K562 (cell line): ENCODE measurements at regions not wholly inside any gene's neighbourhood (a gene's known extent, or its start where the extent isn't known, plus 50 kb on each side); places are given as distances from the start of the nearest gene placed in this dataset.

Source experiments
- ATAC-seq: fragments of 200-7000 bp; cut with Tn5 transposase; 3 replicates; pipeline ENCODE4 v1.9.1; 2020; ENCODE audit warnings: moderate library complexity
- BruUV-seq: library from RNA; stranded (reverse); fragments of 400-500 nt; replicated peaks from 2 replicates; lab custom pipeline; 2021; lab: Mats Ljungman, UMichigan
- CTCF ChIA-PET: fragments of 300-600 bp; formaldehyde crosslinking; extraction: SDS; loops from one replicate; lab custom pipeline; 2021; ENCODE audit warnings: low intra/inter-chr PET ratio; lab: Yijun Ruan, JAX
- POLR2A ChIA-PET: fragments of 300-600, 350-650 bp; sonication (Branson Sonifier 250); formaldehyde crosslinking; extraction: SDS; loops from one replicate; lab custom pipeline; 2021; ENCODE audit warnings: antibody characterized with exemption, inconsistent platforms; lab: Yijun Ruan, JAX
- DNase-seq, 4 experiments: peaks; one replicate each; pipeline versions ENCODE4 v3.0.0 to v3.0.0-alpha.2; 2011 to 2018; ENCODE audit warnings: low spot score in 3 of 4, mixed read lengths in 3 of 4; ENCODE audit errors: extremely low read depth in 1 of 4
- FAIRE-seq: peaks from 2 replicates; lab custom pipeline; 2011; peaks lifted over from hg19 to GRCh38; lab: Jason Lieb, UNC
- H2AFZ ChIP-seq: 2 replicates; pipeline ENCODE4 v1.6.0; 2011; ENCODE audit warnings: low read depth, low read length, control low read depth, inconsistent platforms
- H3K27ac ChIP-seq: fragments of 200-600 bp; 3 replicates; pipeline ENCODE4 v1.8.0; 2011; ENCODE audit warnings: low read depth, mild to moderate bottlenecking, control low read depth, inconsistent platforms, low read length, moderate library complexity, mixed read lengths; ENCODE audit errors: extremely low read depth
- H3K27me3 ChIP-seq, 2 experiments: fragments of 300-600 bp in 1 of 2; 2 replicates in 1 of 2; 3 replicates in 1 of 2; pipeline versions ENCODE4 v1.6.0 to v1.8.0; 2011; ENCODE audit warnings: inconsistent platforms in 2 of 2, low read length in 2 of 2, mild to moderate bottlenecking in 1 of 2, mixed read lengths in 1 of 2, moderate library complexity in 1 of 2; ENCODE audit not compliant: control insufficient read depth in 2 of 2, insufficient read depth in 2 of 2
- H3K36me3 ChIP-seq: fragments of 300-600 bp; 3 replicates; pipeline ENCODE4 v1.8.0; 2011; ENCODE audit warnings: mild to moderate bottlenecking, low read length, inconsistent platforms; ENCODE audit not compliant: control insufficient read depth, insufficient read depth
- H3K4me1 ChIP-seq, 2 experiments: fragments of 200-600 bp in 1 of 2; replicated peaks in 1 of 2; 2 replicates in 1 of 2; 3 replicates in 1 of 2; pipeline versions ENCODE4 v1.5.1 to v1.8.0; 2011; ENCODE audit warnings: inconsistent platforms in 2 of 2, low read length in 2 of 2, mild to moderate bottlenecking in 1 of 2, mixed read lengths in 1 of 2, moderate library complexity in 1 of 2; ENCODE audit not compliant: control insufficient read depth in 2 of 2, insufficient read depth in 2 of 2
- H3K4me2 ChIP-seq: 2 replicates; pipeline ENCODE4 v1.6.1; 2011; ENCODE audit warnings: low read length, control low read depth, inconsistent platforms, mixed read lengths; ENCODE audit not compliant: insufficient read depth
- H3K4me3 ChIP-seq: fragments of 200-600 bp; sonication (generic), shearing (Covaris generic); 2 replicates; pipeline ENCODE4 v1.5.1; 2016; ENCODE audit warnings: control low read depth, inconsistent platforms
- H3K79me2 ChIP-seq: fragments of 200-600 bp; 3 replicates; pipeline ENCODE4 v1.8.0; 2011; ENCODE audit warnings: low read length, inconsistent platforms; ENCODE audit not compliant: control insufficient read depth, insufficient read depth
- H3K9ac ChIP-seq, 2 experiments: 2 replicates each; pipeline versions ENCODE4 v1.6.0 to v1.6.1; 2011; ENCODE audit warnings: low read depth in 2 of 2, low read length in 2 of 2, control low read depth in 1 of 2, inconsistent platforms in 1 of 2, mild to moderate bottlenecking in 1 of 2, mixed read lengths in 1 of 2; ENCODE audit not compliant: insufficient read depth in 1 of 2
- H3K9me1 ChIP-seq: one replicate; pipeline ENCODE4 v1.6.0; 2011; ENCODE audit warnings: inconsistent platforms, mild to moderate bottlenecking, low read length, moderate library complexity; ENCODE audit not compliant: control insufficient read depth, insufficient read depth
- H3K9me3 ChIP-seq: replicated peaks from 2 replicates; pipeline ENCODE4 v1.5.1; 2011; ENCODE audit warnings: low read depth, low read length, inconsistent platforms; ENCODE audit not compliant: control insufficient read depth, insufficient read depth
- H4K20me1 ChIP-seq: replicated peaks from 2 replicates; pipeline ENCODE4 v1.6.1; 2011; ENCODE audit warnings: low read length, inconsistent platforms, mixed read lengths; ENCODE audit not compliant: control insufficient read depth, insufficient read depth
- C11orf30 ChIP-seq: fragments of 450-650 bp; IDR thresholded peaks from 2 replicates; pipeline ENCODE4 v1.6.1; 2016; ENCODE audit warnings: low read depth, mild to moderate bottlenecking
- CREB5 ChIP-seq: fragments of 250-450 bp; sonication (Bioruptor Pico); IDR thresholded peaks from 2 replicates; pipeline ENCODE4 v1.5.0; 2020; ENCODE audit warnings: mild to moderate bottlenecking
- ELF2 ChIP-seq: fragments of 250-450 bp; sonication (Bioruptor Pico); IDR thresholded peaks from 2 replicates; pipeline ENCODE4 v1.5.0; 2021; ENCODE audit warnings: mild to moderate bottlenecking
- ELF4 ChIP-seq: fragments of 450-650 bp; formaldehyde crosslinking; IDR thresholded peaks from 2 replicates; pipeline ENCODE4 v1.4.0; 2022; ENCODE audit warnings: missing genetic modification characterization
- JUN ChIP-seq, 2 experiments: sonication (generic) in 1 of 2; formaldehyde crosslinking in 1 of 2; IDR thresholded peaks; 2 replicates each; pipeline versions ENCODE4 v1.6.1 to v1.8.0; 2012 to 2022; ENCODE audit warnings: borderline replicate concordance in 2 of 2, mild to moderate bottlenecking in 2 of 2, improper control_type of control experiment in 1 of 2, low read depth in 1 of 2, low read length in 1 of 2, missing genetic modification reagents in 1 of 2
- KDM1A ChIP-seq, 2 experiments: fragments of 450-650 bp; IDR thresholded peaks; 2 replicates each; pipeline ENCODE4 v1.6.1; 2016; ENCODE audit warnings: mild to moderate bottlenecking in 2 of 2
- NBN ChIP-seq: fragments of 450-650 bp; IDR thresholded peaks from 2 replicates; pipeline ENCODE4 v1.6.1; 2016; ENCODE audit warnings: low read depth, mild to moderate bottlenecking
- NCOA6 ChIP-seq: fragments of 450-650 bp; IDR thresholded peaks from 2 replicates; pipeline ENCODE4 v1.6.1; 2017; ENCODE audit warnings: mild to moderate bottlenecking
- PCBP1 ChIP-seq: fragments of 200-400 bp; formaldehyde crosslinking; IDR thresholded peaks from 2 replicates; pipeline ENCODE4 v1.6.1; 2018; ENCODE audit warnings: mild to moderate bottlenecking, low read depth, low read length; ENCODE audit not compliant: poor library complexity, severe bottlenecking
- RAD51 ChIP-seq: fragments of 450-650 bp; IDR thresholded peaks from 2 replicates; pipeline ENCODE4 v1.7.1; 2016; ENCODE audit warnings: low read depth, mild to moderate bottlenecking, borderline replicate concordance
- TEAD1 ChIP-seq, 2 experiments: fragments of 450-650 bp in 1 of 2; sonication (generic) in 1 of 2; formaldehyde crosslinking; IDR thresholded peaks; 2 replicates each; pipeline versions ENCODE4 v1.4.0 to v1.8.0; 2020 to 2022; ENCODE audit warnings: mild to moderate bottlenecking in 2 of 2, missing genetic modification reagents in 1 of 2
- ZNF280B ChIP-seq: fragments of 250-450 bp; sonication (Bioruptor Pico); IDR thresholded peaks from 2 replicates; pipeline ENCODE4 v1.5.1; 2021; ENCODE audit warnings: mild to moderate bottlenecking
- WGBS: fragments of 100-300 bp; shearing (Covaris generic); methylation state at CpG from one replicate; pipeline ENCODE4 v1.1.6; 2016; ENCODE audit warnings: low coverage, mixed read lengths; ENCODE audit not compliant: insufficient coverage; ENCODE audit errors: missing lambda C conversion rate; 5-methylcytosine and 5-hydroxymethylcytosine counted together
- in situ Hi-C: fragments of 300-500 bp; cut with MboI; formaldehyde crosslinking; loops from 4 replicates; pipeline ENCODE4 v1.15.0; 2018; ENCODE audit warnings: inconsistent platforms, mixed read lengths
- intact Hi-C: fragments of 100-400 bp; cut with micrococcal nuclease; formaldehyde crosslinking; loops from 2 replicates; pipeline ENCODE4 v1.14.2; 2022
- TF ChIP-seq, protein P1 (sequence below): fragments of 450-650 bp; IDR thresholded peaks from 2 replicates; pipeline ENCODE4 v1.6.1; 2016; ENCODE audit warnings: missing biosample characterization, missing genetic modification characterization
- TF ChIP-seq, protein P2 (sequence below): fragments of 250-450 bp; sonication (Bioruptor Pico); IDR thresholded peaks from 2 replicates; pipeline ENCODE4 v1.9.0; 2021; ENCODE audit warnings: mild to moderate bottlenecking, inconsistent platforms

DNA sequence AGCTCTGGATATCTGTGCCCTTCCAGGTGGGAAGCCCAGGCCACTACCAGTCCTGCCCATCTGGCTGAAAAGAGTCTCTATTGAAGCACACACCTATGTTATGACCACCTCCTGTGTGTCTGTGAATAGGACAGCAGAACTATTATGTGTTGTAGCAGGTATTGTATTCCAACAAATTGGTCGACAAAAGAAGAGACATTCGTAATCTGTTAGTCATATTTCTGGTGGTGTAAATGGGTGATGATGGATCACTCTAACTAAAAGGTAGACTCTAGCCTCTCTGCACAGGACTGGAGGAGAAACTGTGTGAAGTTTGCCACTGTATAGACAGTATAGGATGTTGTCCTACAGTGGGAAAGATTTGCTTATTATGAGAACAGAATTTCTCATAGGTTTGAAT, 416.1 kb downstream of the TMEM38B start:
- H3K4me2 ChIP-seq, result no peak overlapping the region
- ATAC-seq (no peak), FAIRE-seq (no peak), DNase-seq (no peak)
- no peaks in the 10 kb centered on the region for H3K9me1 ChIP-seq
- WGBS, result 3% methylated on average over 2 of the region's 2 CpGs
- intact Hi-C loops, result no loop called here
- no TSS peak for BruUV-seq
- ChIA-PET POLR2A (no interaction called here), CTCF (no interaction called here)
- no peaks in the 10 kb centered on the region for H3K79me2 ChIP-seq
- no peaks in the 10 kb centered on the region; the same call in 1 of the 2 replicates for H3K9me3 ChIP-seq
- H3K4me3 ChIP-seq, result no peak overlapping the region
- H3K36me3 ChIP-seq, result no peaks in the 10 kb centered on the region
- in situ Hi-C loops, result no loop called here
- no peak overlapping the region for H3K27ac ChIP-seq
- H3K27me3 ChIP-seq, result no peaks in the 10 kb centered on the region
- no peak overlapping the region for H3K9ac ChIP-seq
- H3K4me1 ChIP-seq, result no peaks in the 10 kb centered on the region
- H4K20me1 ChIP-seq, result no peaks in the 10 kb centered on the region
- H2AFZ ChIP-seq, result no peak overlapping the region
- TF ChIP-seq NBN, result no peak
- TF ChIP-seq NCOA6, result no peak
- TF ChIP-seq JUN (IDR thresholded peaks at IDR 0.05; ENCODE audit: borderline replicate concordance, low read depth, low read length), result no peak
- TF ChIP-seq JUN (CRISPR knock-in tag; IDR thresholded peaks at IDR 0.05; ENCODE audit: borderline replicate concordance), result no peak
- TF ChIP-seq, protein P1, sequence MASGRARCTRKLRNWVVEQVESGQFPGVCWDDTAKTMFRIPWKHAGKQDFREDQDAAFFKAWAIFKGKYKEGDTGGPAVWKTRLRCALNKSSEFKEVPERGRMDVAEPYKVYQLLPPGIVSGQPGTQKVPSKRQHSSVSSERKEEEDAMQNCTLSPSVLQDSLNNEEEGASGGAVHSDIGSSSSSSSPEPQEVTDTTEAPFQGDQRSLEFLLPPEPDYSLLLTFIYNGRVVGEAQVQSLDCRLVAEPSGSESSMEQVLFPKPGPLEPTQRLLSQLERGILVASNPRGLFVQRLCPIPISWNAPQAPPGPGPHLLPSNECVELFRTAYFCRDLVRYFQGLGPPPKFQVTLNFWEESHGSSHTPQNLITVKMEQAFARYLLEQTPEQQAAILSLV, result no peak
- TF ChIP-seq TEAD1 (CRISPR knock-in tag; IDR thresholded peaks at IDR 0.05), result no peak
- no peak for TF ChIP-seq KDM1A (IDR thresholded peaks at IDR 0.05)
- TF ChIP-seq CREB5 (CRISPR knock-in tag), result no peak
- TF ChIP-seq PCBP1, result no peak
- TF ChIP-seq, protein P2, sequence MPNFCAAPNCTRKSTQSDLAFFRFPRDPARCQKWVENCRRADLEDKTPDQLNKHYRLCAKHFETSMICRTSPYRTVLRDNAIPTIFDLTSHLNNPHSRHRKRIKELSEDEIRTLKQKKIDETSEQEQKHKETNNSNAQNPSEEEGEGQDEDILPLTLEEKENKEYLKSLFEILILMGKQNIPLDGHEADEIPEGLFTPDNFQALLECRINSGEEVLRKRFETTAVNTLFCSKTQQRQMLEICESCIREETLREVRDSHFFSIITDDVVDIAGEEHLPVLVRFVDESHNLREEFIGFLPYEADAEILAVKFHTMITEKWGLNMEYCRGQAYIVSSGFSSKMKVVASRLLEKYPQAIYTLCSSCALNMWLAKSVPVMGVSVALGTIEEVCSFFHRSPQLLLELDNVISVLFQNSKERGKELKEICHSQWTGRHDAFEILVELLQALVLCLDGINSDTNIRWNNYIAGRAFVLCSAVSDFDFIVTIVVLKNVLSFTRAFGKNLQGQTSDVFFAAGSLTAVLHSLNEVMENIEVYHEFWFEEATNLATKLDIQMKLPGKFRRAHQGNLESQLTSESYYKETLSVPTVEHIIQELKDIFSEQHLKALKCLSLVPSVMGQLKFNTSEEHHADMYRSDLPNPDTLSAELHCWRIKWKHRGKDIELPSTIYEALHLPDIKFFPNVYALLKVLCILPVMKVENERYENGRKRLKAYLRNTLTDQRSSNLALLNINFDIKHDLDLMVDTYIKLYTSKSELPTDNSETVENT, result no peak
- no peak for TF ChIP-seq ELF4 (CRISPR knock-in tag)
- TF ChIP-seq ZNF280B (CRISPR knock-in tag), result no peak
- no peak for TF ChIP-seq C11orf30
- no peak for TF ChIP-seq ELF2 (CRISPR knock-in tag)
- no peak for TF ChIP-seq RAD51
